Progenitor cell of endocrine pancreas (in vitro differentiated cells): ENCODE measurements at regions not wholly inside any gene's neighbourhood (a gene's known extent, or its start where the extent isn't known, plus 50 kb on each side); places are given as distances from the start of the nearest gene placed in this dataset.

Source experiments
- DNase-seq: peaks from one replicate; pipeline ENCODE4 v3.0.0; 2021; ENCODE audit warnings: low spot score; ENCODE audit not compliant: unreplicated experiment
- H3K27ac Mint-ChIP-seq: 2 replicates; pipeline ENCODE4 v1.8.0; 2021; ENCODE audit warnings: mild to moderate bottlenecking, moderate library complexity, mixed read lengths
- H3K27me3 Mint-ChIP-seq: 2 replicates; pipeline ENCODE4 v1.8.0; 2021; ENCODE audit warnings: mixed read lengths
- H3K36me3 Mint-ChIP-seq: 2 replicates; pipeline ENCODE4 v1.8.0; 2022; ENCODE audit warnings: mixed read lengths; ENCODE audit not compliant: insufficient read depth
- H3K4me1 Mint-ChIP-seq: 2 replicates; pipeline ENCODE4 v1.8.0; 2021; ENCODE audit warnings: low read depth, mixed read lengths
- H3K4me3 Mint-ChIP-seq: 2 replicates; pipeline ENCODE4 v1.8.0; 2021; ENCODE audit warnings: low read depth, mild to moderate bottlenecking, moderate library complexity, mixed read lengths
- H3K9me3 Mint-ChIP-seq: 2 replicates; pipeline ENCODE4 v1.8.0; 2021; ENCODE audit warnings: low read depth, mixed read lengths
- CTCF ChIP-seq: fragments of 200-600 bp; sonication (generic); IDR thresholded peaks from one replicate; pipeline ENCODE4 v1.5.0; 2021; ENCODE audit warnings: antibody characterized with exemption, mild to moderate bottlenecking; ENCODE audit not compliant: unreplicated experiment

- Mint-ChIP-seq H3K9me3 (no peaks in the 10 kb centered on the region), H3K27ac (no peak overlapping the region), H3K4me3 (no peak overlapping the region), H3K4me1 (no peaks in the 10 kb centered on the region), H3K27me3 (peaks cover under 1% of the 10 kb centered on the region), H3K36me3 (no peaks in the 10 kb centered on the region)
- DNase-seq = no peak
- no peak for TF ChIP-seq CTCF
Observed at GRCh38 chr11:134683860-134684259, 271.8 kb upstream of the B3GAT1 start.

- TF ChIP-seq CTCF = no peak
- no peaks in the 10 kb centered on the region for H3K4me1 Mint-ChIP-seq
- no peak overlapping the region for H3K4me3 Mint-ChIP-seq
- no peaks in the 10 kb centered on the region for H3K27me3 Mint-ChIP-seq
- H3K36me3 Mint-ChIP-seq = no peaks in the 10 kb centered on the region
- no peak for DNase-seq
- H3K27ac Mint-ChIP-seq = no peak overlapping the region
- no peaks in the 10 kb centered on the region for H3K9me3 Mint-ChIP-seq
Observed at GRCh38 chr11:134682577-134682976, 270.5 kb upstream of the B3GAT1 start.

- H3K4me1 Mint-ChIP-seq = no peaks in the 10 kb centered on the region
- H3K9me3 Mint-ChIP-seq = no peaks in the 10 kb centered on the region
- no peaks in the 10 kb centered on the region for H3K27me3 Mint-ChIP-seq
- no peak for DNase-seq
- H3K27ac Mint-ChIP-seq = no peak overlapping the region
- no peak overlapping the region for H3K4me3 Mint-ChIP-seq
- no peaks in the 10 kb centered on the region for H3K36me3 Mint-ChIP-seq
- no peak for TF ChIP-seq CTCF
Observed at GRCh38 chr11:134679592-134679991, 267.6 kb upstream of the B3GAT1 start.

GRCh38 chr11:134678744-134679143 is 266.7 kb upstream of the B3GAT1 start:
- Mint-ChIP-seq H3K4me1 (no peaks in the 10 kb centered on the region), H3K9me3 (no peaks in the 10 kb centered on the region)

GRCh38 chr11:134677891-134678551 is 266.0 kb upstream of the B3GAT1 start:
- H3K27ac Mint-ChIP-seq = no peak overlapping the region
- DNase-seq = no peak
- no peak overlapping the region for H3K4me3 Mint-ChIP-seq
- H3K9me3 Mint-ChIP-seq = no peaks in the 10 kb centered on the region
- no peak for TF ChIP-seq CTCF
- H3K4me1 Mint-ChIP-seq = no peaks in the 10 kb centered on the region
- no peaks in the 10 kb centered on the region for H3K27me3 Mint-ChIP-seq
- no peaks in the 10 kb centered on the region for H3K36me3 Mint-ChIP-seq

More at GRCh38 chr11:134678744-134679143, 266.7 kb upstream of the B3GAT1 start:
- H3K4me3 Mint-ChIP-seq = no peak overlapping the region
- DNase-seq = no peak
- no peaks in the 10 kb centered on the region for H3K27me3 Mint-ChIP-seq
- no peaks in the 10 kb centered on the region for H3K36me3 Mint-ChIP-seq
- H3K27ac Mint-ChIP-seq = no peak overlapping the region
- no peak for TF ChIP-seq CTCF
